Body of pancreas (tissue), 4 donors: ENCODE measurements at regions not wholly inside any gene's neighbourhood (a gene's known extent, or its start where the extent isn't known, plus 50 kb on each side); places are given as distances from the start of the nearest gene placed in this dataset.

Source experiments
- ATAC-seq: fragments of 150-250 bp; one replicate; pipeline ENCODE4 v1.9.1; 2016
- DNase-seq, 4 donors: peaks; one replicate each; pipeline ENCODE4 v3.0.0-alpha.2; 2019
- H3K27ac ChIP-seq, 4 donors: fragments of 200-600 bp; sonication (generic); 1 replicate in 3 of 4; 2 replicates in 1 of 4; pipeline versions ENCODE4 v1.5.1 to v1.6.1; 2016 to 2019; ENCODE audit warnings: mild to moderate bottlenecking in 1 of 4, mixed read lengths in 1 of 4, moderate library complexity in 1 of 4
- H3K27me3 ChIP-seq, 2 donors: fragments of 200-600 bp; sonication (generic); one replicate each; pipeline ENCODE4 v1.6.0; 2016; ENCODE audit warnings: mild to moderate bottlenecking in 1 of 2
- H3K36me3 ChIP-seq, 2 donors: fragments of 200-600 bp; sonication (generic); replicated peaks in 1 of 2; 2 replicates each; pipeline ENCODE4 v1.5.1; 2016; ENCODE audit warnings: low read depth in 2 of 2; ENCODE audit not compliant: insufficient read depth in 1 of 2
- H3K4me1 ChIP-seq: fragments of 200-600 bp; sonication (generic); one replicate; pipeline ENCODE4 v1.6.0; 2016
- H3K4me3 ChIP-seq, 2 donors: fragments of 200-600 bp; sonication (generic); 1 replicate in 1 of 2; 2 replicates in 1 of 2; pipeline ENCODE4 v1.5.1; 2016 to 2019
- H3K9me3 ChIP-seq, 3 donors: fragments of 200-600 bp; sonication (generic); 1 replicate in 2 of 3; 2 replicates in 1 of 3; pipeline ENCODE4 v1.5.1; 2016
- POLR2A ChIP-seq, 3 donors: fragments of 450-650 bp; IDR thresholded peaks; one replicate each; pipeline ENCODE4 v1.6.1; 2016; ENCODE audit warnings: antibody characterized with exemption in 3 of 3, mild to moderate bottlenecking in 2 of 3
- WGBS, 2 donors: methylation state at CpG; one replicate each; pipeline ENCODE4 v1.1.5; 2017; 5-methylcytosine and 5-hydroxymethylcytosine counted together
- intact Hi-C: fragments of 100-400 bp; cut with DNase I; formaldehyde crosslinking; loops from one replicate; pipeline ENCODE4 v1.15.1; 2023
- TF ChIP-seq, protein P1 (sequence below), 7 experiments: fragments of 450-650 bp in 4 of 7; fragments of 200-600 bp in 3 of 7; sonication (generic) in 3 of 7; IDR thresholded peaks; one replicate each; pipeline ENCODE4 v1.5.1; 2016 to 2019; ENCODE audit warnings: antibody characterized with exemption in 7 of 7

DNA sequence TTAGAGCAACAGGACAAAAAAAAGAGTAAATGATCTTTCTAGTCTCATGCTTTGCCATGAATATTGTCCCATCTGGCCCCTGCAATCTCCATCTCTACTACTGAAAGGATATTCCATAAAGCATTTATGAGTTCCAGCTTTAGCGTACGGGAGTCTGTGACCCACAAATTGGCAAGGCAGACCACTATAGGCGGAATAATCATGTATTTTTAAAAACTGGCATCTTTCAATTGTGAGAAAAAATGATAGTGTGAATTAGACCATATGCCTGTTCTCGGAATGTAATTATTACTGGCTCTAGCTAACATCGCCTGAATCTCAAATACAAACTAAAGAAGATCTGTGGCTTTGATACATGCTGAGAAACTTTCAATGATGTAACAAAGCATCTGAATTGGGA lies 738.1 kb upstream of the NXPH2 start:
- intact Hi-C loops: no loop called here
- Histone ChIP-seq H3K9me3 (no peaks in the 10 kb centered on the region), H3K4me3 (no peak overlapping the region), H3K4me1 (no peaks in the 10 kb centered on the region), H3K27me3 (no peaks in the 10 kb centered on the region), H3K36me3 (no peaks in the 10 kb centered on the region), H3K27ac (no peak overlapping the region)
- WGBS, 2 donors: 72 to 75% methylated on average over 5 of the region's 5 CpGs
- DNase-seq: no peak
- ATAC-seq: no peak
- TF ChIP-seq, protein P1, sequence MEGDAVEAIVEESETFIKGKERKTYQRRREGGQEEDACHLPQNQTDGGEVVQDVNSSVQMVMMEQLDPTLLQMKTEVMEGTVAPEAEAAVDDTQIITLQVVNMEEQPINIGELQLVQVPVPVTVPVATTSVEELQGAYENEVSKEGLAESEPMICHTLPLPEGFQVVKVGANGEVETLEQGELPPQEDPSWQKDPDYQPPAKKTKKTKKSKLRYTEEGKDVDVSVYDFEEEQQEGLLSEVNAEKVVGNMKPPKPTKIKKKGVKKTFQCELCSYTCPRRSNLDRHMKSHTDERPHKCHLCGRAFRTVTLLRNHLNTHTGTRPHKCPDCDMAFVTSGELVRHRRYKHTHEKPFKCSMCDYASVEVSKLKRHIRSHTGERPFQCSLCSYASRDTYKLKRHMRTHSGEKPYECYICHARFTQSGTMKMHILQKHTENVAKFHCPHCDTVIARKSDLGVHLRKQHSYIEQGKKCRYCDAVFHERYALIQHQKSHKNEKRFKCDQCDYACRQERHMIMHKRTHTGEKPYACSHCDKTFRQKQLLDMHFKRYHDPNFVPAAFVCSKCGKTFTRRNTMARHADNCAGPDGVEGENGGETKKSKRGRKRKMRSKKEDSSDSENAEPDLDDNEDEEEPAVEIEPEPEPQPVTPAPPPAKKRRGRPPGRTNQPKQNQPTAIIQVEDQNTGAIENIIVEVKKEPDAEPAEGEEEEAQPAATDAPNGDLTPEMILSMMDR (IDR thresholded peaks at IDR 0.05): no peak
- TF ChIP-seq POLR2A (IDR thresholded peaks at IDR 0.05): no peak

DNA sequence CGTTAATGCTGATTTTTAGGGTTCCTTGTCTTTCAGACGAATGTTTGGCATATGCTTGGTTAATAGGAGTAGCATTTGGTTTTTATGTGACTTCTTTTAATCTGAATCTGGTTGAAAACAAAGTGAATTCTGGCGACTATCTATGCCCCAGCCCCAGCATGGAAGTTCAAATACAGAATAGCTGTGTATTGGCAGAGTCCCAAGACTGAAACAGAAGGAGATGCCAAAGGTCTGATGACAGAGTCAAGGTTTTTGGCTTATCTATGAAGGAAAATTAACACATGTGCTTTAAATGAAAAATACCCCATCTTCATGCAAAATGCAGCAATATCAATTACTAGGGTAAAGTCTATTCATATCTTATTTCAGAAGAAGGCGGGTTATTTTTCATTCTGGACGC lies 734.8 kb upstream of the NXPH2 start:
- no peaks in the 10 kb centered on the region for H3K4me1 ChIP-seq
- 32 to 42% methylated on average over 5 of the region's 5 CpGs for WGBS, 2 donors
- H3K36me3 ChIP-seq: no peaks in the 10 kb centered on the region
- ATAC-seq: no peak
- no peaks in the 10 kb centered on the region for H3K27me3 ChIP-seq
- intact Hi-C loops: no loop called here
- TF ChIP-seq POLR2A (IDR thresholded peaks at IDR 0.05): no peak
- TF ChIP-seq, protein P1 (IDR thresholded peaks at IDR 0.05): no peak
- no peak for DNase-seq
- no peak overlapping the region for H3K4me3 ChIP-seq
- H3K9me3 ChIP-seq: no peaks in the 10 kb centered on the region
- no peak overlapping the region for H3K27ac ChIP-seq

DNA sequence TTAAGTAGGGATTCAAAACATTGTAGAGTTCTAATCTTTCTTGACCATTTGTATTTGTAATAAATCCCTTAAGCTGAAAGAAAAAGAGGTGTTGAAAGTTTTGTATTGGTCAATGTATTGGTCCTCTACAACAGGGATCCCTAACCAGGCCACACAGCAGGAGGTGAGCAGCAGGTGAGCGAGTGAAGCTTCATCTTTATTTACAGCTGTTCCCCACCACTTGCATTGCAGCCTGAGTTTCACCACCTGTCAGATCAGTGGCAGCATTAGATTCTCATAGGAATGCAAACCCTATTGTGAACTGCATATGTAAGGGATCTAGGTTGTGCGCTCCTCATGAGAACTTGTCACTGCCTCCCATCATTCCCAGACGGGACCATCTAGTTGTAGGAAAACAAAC lies 715.7 kb upstream of the NXPH2 start:
- TF ChIP-seq POLR2A (IDR thresholded peaks at IDR 0.05): no peak
- TF ChIP-seq, protein P1 (IDR thresholded peaks at IDR 0.05): no peak
- no peaks in the 10 kb centered on the region for H3K27me3 ChIP-seq
- WGBS, 2 donors: 68 to 71% methylated on average over 3 of the region's 3 CpGs
- intact Hi-C loops: no loop called here
- no peak overlapping the region for H3K27ac ChIP-seq
- DNase-seq: no peak
- H3K9me3 ChIP-seq: no peaks in the 10 kb centered on the region
- no peak overlapping the region for H3K4me3 ChIP-seq
- ATAC-seq: no peak
- no peaks in the 10 kb centered on the region for H3K4me1 ChIP-seq
- no peaks in the 10 kb centered on the region for H3K36me3 ChIP-seq

DNA sequence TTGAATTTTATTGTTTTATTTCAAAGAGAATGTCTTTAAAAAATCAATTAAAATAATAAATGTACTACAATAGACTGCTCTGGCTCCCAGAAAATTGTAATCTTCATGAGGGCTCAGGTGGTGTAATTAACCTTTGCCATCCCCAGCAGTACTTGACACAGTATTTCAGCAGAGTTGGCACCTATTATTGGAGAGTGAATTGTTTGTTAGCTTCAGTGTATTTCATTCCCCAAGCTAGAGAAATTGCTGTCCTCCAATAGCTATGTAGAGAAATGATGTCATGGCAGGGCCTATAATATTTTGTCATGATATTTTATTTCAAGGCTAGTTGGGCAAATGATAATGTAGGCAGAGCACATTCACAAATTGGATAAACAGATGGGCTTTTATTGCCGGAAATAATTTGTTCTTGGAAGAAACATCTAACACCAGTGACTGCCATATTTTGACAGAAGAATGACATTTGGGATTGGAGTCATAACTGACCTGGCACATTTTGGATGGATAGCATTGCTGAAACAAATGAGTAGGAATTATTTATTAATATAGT lies 712.0 kb upstream of the NXPH2 start:
- no peaks in the 10 kb centered on the region for H3K4me1 ChIP-seq
- ATAC-seq (no peak), DNase-seq (no peak)
- no peaks in the 10 kb centered on the region for H3K27me3 ChIP-seq
- H3K4me3 ChIP-seq: no peak overlapping the region
- H3K27ac ChIP-seq: no peak overlapping the region
- no peaks in the 10 kb centered on the region for H3K9me3 ChIP-seq
- intact Hi-C loops: no loop called here
- H3K36me3 ChIP-seq: no peaks in the 10 kb centered on the region
- TF ChIP-seq POLR2A (IDR thresholded peaks at IDR 0.05): no peak
- TF ChIP-seq, protein P1 (IDR thresholded peaks at IDR 0.05): no peak
- WGBS, 2 donors: 83% methylated on average over 1 of the region's 1 CpG

DNA sequence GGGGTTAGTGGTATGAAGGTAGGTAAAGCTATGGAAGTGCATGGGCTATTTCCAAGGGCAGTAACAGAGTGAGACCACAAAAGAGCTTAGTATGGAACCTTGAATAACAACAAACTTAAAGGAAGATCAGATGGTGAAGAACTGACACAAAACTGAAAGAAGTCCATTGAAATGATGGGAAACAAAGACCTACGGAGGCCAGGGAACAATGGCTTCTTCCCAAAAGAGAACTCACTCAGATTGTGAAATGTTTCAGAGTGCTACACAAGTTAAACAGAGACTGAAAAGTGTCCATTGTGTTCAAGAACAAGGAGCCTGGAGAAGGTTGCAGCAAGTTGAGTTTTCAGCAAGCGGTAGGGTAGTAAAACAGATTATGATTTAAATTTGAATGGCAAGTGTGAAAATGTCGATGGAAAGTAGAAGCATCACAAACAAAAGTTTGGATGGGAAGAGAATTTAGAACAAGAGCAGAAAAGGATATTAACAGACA lies 700.0 kb upstream of the NXPH2 start:
- Histone ChIP-seq H3K4me1 (no peaks in the 10 kb centered on the region), H3K9me3 (no peaks in the 10 kb centered on the region), H3K27me3 (no peaks in the 10 kb centered on the region), H3K36me3 (no peaks in the 10 kb centered on the region), H3K27ac (no peak overlapping the region), H3K4me3 (no peak overlapping the region)
- WGBS, 2 donors: 70 to 71% methylated on average over 3 of the region's 3 CpGs
- no peak for DNase-seq
- ATAC-seq: no peak
- TF ChIP-seq POLR2A (IDR thresholded peaks at IDR 0.05): no peak
- TF ChIP-seq, protein P1 (IDR thresholded peaks at IDR 0.05): no peak
- intact Hi-C loops: no loop called here
